Lung (tissue), 11 donors: ENCODE measurements at regions not wholly inside any gene's neighbourhood (a gene's known extent, or its start where the extent isn't known, plus 50 kb on each side); places are given as distances from the start of the nearest gene placed in this dataset.
A peak's percentile ranks its signal among the peaks of the same experiment; 100 is the strongest.

ENCODE experiments used
- ATAC-seq: fragments of 200-7000 bp; cut with Tn5 transposase; one replicate; pipeline ENCODE4 v1.9.1; 2020; ENCODE audit warnings: moderate number of reproducible peaks; ENCODE audit not compliant: insufficient read depth, low FRiP score
- DNase-seq, 3 donors: peaks; one replicate each; pipeline ENCODE4 v3.0.0-alpha.2; 2013 to 2017
- H3K27ac ChIP-seq, 2 donors: one replicate each; pipeline ENCODE4 v1.5.1; 2013; ENCODE audit warnings: mild to moderate bottlenecking in 2 of 2, moderate library complexity in 2 of 2, control low read depth in 1 of 2, inconsistent platforms in 1 of 2, low read depth in 1 of 2, low read length in 1 of 2
- H3K27me3 ChIP-seq, 3 donors: one replicate each; pipeline ENCODE4 v1.5.1; 2013; ENCODE audit warnings: low read length in 2 of 3; ENCODE audit not compliant: control insufficient read depth in 3 of 3, insufficient read depth in 3 of 3
- H3K36me3 ChIP-seq, 4 donors: one replicate each; pipeline ENCODE4 v1.5.1; 2013; ENCODE audit warnings: low read length in 4 of 4, mild to moderate bottlenecking in 1 of 4, moderate library complexity in 1 of 4; ENCODE audit not compliant: control insufficient read depth in 4 of 4, insufficient read depth in 4 of 4
- H3K4me1 ChIP-seq, 5 donors: one replicate each; pipeline ENCODE4 v1.5.1; 2013; ENCODE audit warnings: low read length in 5 of 5, mild to moderate bottlenecking in 2 of 5, moderate library complexity in 1 of 5; ENCODE audit not compliant: control insufficient read depth in 5 of 5, insufficient read depth in 5 of 5
- H3K4me3 ChIP-seq: one replicate; pipeline ENCODE4 v1.5.1; 2013; ENCODE audit warnings: mild to moderate bottlenecking, control low read depth, moderate library complexity
- H3K9ac ChIP-seq, 2 donors: one replicate each; pipeline ENCODE4 v1.5.1; 2013; ENCODE audit warnings: low read length in 2 of 2, control low read depth in 1 of 2; ENCODE audit not compliant: insufficient read depth in 1 of 2
- H3K9me3 ChIP-seq, 4 donors: one replicate each; pipeline ENCODE4 v1.5.1; 2013; ENCODE audit warnings: low read length in 3 of 4, mild to moderate bottlenecking in 1 of 4, moderate library complexity in 1 of 4; ENCODE audit not compliant: control insufficient read depth in 4 of 4, insufficient read depth in 3 of 4
- CTCF ChIP-seq: IDR thresholded peaks from 2 replicates; pipeline ENCODE4 v1.5.1; 2012; ENCODE audit warnings: mild to moderate bottlenecking; ENCODE audit errors: control extremely low read depth, extremely low read depth
- WGBS, 2 donors: extraction: QIAGEN DNeasy Blood & Tissue Kit; methylation state at CpG; one replicate each; pipeline ENCODE4 v1.1.7; 2013; 5-methylcytosine and 5-hydroxymethylcytosine counted together
- donor health status: control.
- donor health status: control.
- donor health status: Bipolar disorder and iron deficiency.
- donor health status: healthy.
- donor health status: DM: yes; HTN: yes; CAD: no.

- WGBS, 2 donors: 53 to 76% methylated on average over 2 of the region's 2 CpGs
- Histone ChIP-seq H3K27ac (no peak overlapping the region), H3K27me3 (no peaks in the 10 kb centered on the region), H3K4me1 (no peaks in the 10 kb centered on the region), H3K9ac (no peak overlapping the region), H3K4me3 (no peak overlapping the region), H3K9me3 (no peaks in the 10 kb centered on the region), H3K36me3 (no peaks in the 10 kb centered on the region)
- ATAC-seq (no peak), DNase-seq (peak in 1 of 3 donors; percentile 13)
- no peak for TF ChIP-seq CTCF
Measured at GRCh38 chr5:92761585-92761984, 819.4 kb downstream of the NR2F1-AS1 start.

- H3K9ac ChIP-seq: no peak overlapping the region
- 88 to 94% methylated on average over 2 of the region's 2 CpGs for WGBS, 2 donors
- no peaks in the 10 kb centered on the region for H3K27me3 ChIP-seq
- H3K36me3 ChIP-seq: no peaks in the 10 kb centered on the region
- no peaks in the 10 kb centered on the region for H3K9me3 ChIP-seq
- ATAC-seq (no peak), DNase-seq (no peak)
- no peak for TF ChIP-seq CTCF
- no peak overlapping the region for H3K27ac ChIP-seq
- H3K4me3 ChIP-seq: no peak overlapping the region
- no peaks in the 10 kb centered on the region for H3K4me1 ChIP-seq
Measured at GRCh38 chr5:92760550-92760949, 820.5 kb downstream of the NR2F1-AS1 start.

- DNase-seq (no peak), ATAC-seq (no peak)
- no peak for TF ChIP-seq CTCF
- no peaks in the 10 kb centered on the region for H3K27me3 ChIP-seq
- no peak overlapping the region for H3K27ac ChIP-seq
- no peak overlapping the region for H3K9ac ChIP-seq
- H3K36me3 ChIP-seq: no peaks in the 10 kb centered on the region
- WGBS, 2 donors: 63 to 73% methylated on average over 1 of the region's 1 CpG
- no peaks in the 10 kb centered on the region for H3K4me1 ChIP-seq
- H3K9me3 ChIP-seq: no peaks in the 10 kb centered on the region
- no peak overlapping the region for H3K4me3 ChIP-seq
Measured at GRCh38 chr5:92758552-92758951, 822.5 kb downstream of the NR2F1-AS1 start.

GRCh38 chr5:92749943-92750342 lies 831.1 kb downstream of the NR2F1-AS1 start:
- Histone ChIP-seq H3K4me3 (no peak overlapping the region), H3K9me3 (no peaks in the 10 kb centered on the region), H3K4me1 (no peaks in the 10 kb centered on the region), H3K36me3 (no peaks in the 10 kb centered on the region), H3K9ac (no peak overlapping the region), H3K27me3 (no peaks in the 10 kb centered on the region), H3K27ac (no peak overlapping the region)
- ATAC-seq (no peak), DNase-seq (no peak)
- no peak for TF ChIP-seq CTCF
- whole genome bisulfite sequencing, 2 donors: 14 to 17% methylated on average over 1 of the region's 1 CpG
